PC-9 (cell line): ENCODE measurements at regions not wholly inside any gene's neighbourhood (a gene's known extent, or its start where the extent isn't known, plus 50 kb on each side); places are given as distances from the start of the nearest gene placed in this dataset.

Experiments
- BruUV-seq: library from RNA; stranded (reverse); fragments of 400-500 nt; replicated peaks from 2 replicates; lab custom pipeline; 2021; lab: Mats Ljungman, UMichigan
- CTCF ChIA-PET: fragments of 300-600 bp; sonication (Branson Sonifier 250); formaldehyde crosslinking; loops from one replicate; lab custom pipeline; 2022; ENCODE audit warnings: antibody characterized with exemption; lab: Charles Lee
- POLR2A ChIA-PET: fragments of 300-600 bp; sonication (Branson Sonifier 250); formaldehyde crosslinking; loops from one replicate; lab custom pipeline; 2022; ENCODE audit warnings: antibody characterized with exemption; ENCODE audit not compliant: unreplicated experiment; lab: Charles Lee
- DNase-seq, 2 experiments: peaks; one replicate each; pipeline versions ENCODE4 v3.0.0 to v3.0.0-alpha.2; 2015 to 2022; ENCODE audit warnings: mixed read lengths in 1 of 2
- H2AFZ ChIP-seq: fragments of 200-600 bp; sonication (generic); 2 replicates; pipeline ENCODE4 v1.8.1; 2017; ENCODE audit warnings: antibody characterized with exemption
- H3F3A ChIP-seq: fragments of 200-600 bp; sonication (generic); 2 replicates; pipeline ENCODE4 v1.8.1; 2017; ENCODE audit warnings: antibody characterized with exemption, mild to moderate bottlenecking, low read depth; ENCODE audit not compliant: insufficient read depth
- H3K27ac ChIP-seq: fragments of 200-600 bp; sonication (generic); 2 replicates; pipeline ENCODE4 v1.6.1; 2016; ENCODE audit warnings: mixed run types
- H3K27me3 ChIP-seq: fragments of 200-600 bp; sonication (generic); 2 replicates; pipeline ENCODE4 v1.6.1; 2016; ENCODE audit warnings: low read depth, mixed run types; ENCODE audit not compliant: insufficient read depth
- H3K36me3 ChIP-seq: fragments of 200-600 bp; sonication (generic); 2 replicates; pipeline ENCODE4 v1.6.1; 2016; ENCODE audit warnings: low read depth, mixed run types
- H3K4me1 ChIP-seq: fragments of 200-600 bp; sonication (generic); replicated peaks from 2 replicates; pipeline ENCODE4 v1.6.1; 2016; ENCODE audit warnings: mixed run types; ENCODE audit not compliant: insufficient read depth
- H3K4me2 ChIP-seq: fragments of 200-600 bp; sonication (generic); 2 replicates; pipeline ENCODE4 v1.6.1; 2017; ENCODE audit warnings: mixed run types
- H3K4me3 ChIP-seq: fragments of 200-600 bp; sonication (generic); 2 replicates; pipeline ENCODE4 v1.6.1; 2016; ENCODE audit warnings: mixed run types
- H3K79me2 ChIP-seq: fragments of 200-600 bp; sonication (generic); 2 replicates; pipeline ENCODE4 v1.6.1; 2017; ENCODE audit warnings: low read depth, mixed run types
- H3K9me2 ChIP-seq: fragments of 200-600 bp; sonication (generic); 2 replicates; pipeline ENCODE4 v1.8.1; 2017; ENCODE audit warnings: mild to moderate bottlenecking; ENCODE audit not compliant: insufficient read depth
- H3K9me3 ChIP-seq: fragments of 200-600 bp; sonication (generic); 2 replicates; pipeline ENCODE4 v1.8.1; 2016; ENCODE audit warnings: low read depth; ENCODE audit not compliant: insufficient read depth
- H4K20me1 ChIP-seq: fragments of 200-600 bp; sonication (generic); 2 replicates; pipeline ENCODE4 v1.8.1; 2017; ENCODE audit not compliant: insufficient read depth
- EZH2 ChIP-seq: fragments of 200-600 bp; sonication (generic); IDR thresholded peaks from 2 replicates; pipeline ENCODE4 v1.8.0; 2017; ENCODE audit warnings: antibody characterized with exemption, low read depth
- intact Hi-C: fragments of 100-400 bp; cut with micrococcal nuclease; formaldehyde crosslinking; loops from one replicate; pipeline ENCODE4 v1.10.0; 2022; ENCODE audit not compliant: unreplicated experiment
- TF ChIP-seq, protein P1 (sequence below): fragments of 200-600 bp; sonication (generic); conservative IDR thresholded peaks from 2 replicates; pipeline ENCODE4 v1.6.1; 2017; ENCODE audit warnings: mixed run types, antibody characterized with exemption, mild to moderate bottlenecking, moderate library complexity

DNA sequence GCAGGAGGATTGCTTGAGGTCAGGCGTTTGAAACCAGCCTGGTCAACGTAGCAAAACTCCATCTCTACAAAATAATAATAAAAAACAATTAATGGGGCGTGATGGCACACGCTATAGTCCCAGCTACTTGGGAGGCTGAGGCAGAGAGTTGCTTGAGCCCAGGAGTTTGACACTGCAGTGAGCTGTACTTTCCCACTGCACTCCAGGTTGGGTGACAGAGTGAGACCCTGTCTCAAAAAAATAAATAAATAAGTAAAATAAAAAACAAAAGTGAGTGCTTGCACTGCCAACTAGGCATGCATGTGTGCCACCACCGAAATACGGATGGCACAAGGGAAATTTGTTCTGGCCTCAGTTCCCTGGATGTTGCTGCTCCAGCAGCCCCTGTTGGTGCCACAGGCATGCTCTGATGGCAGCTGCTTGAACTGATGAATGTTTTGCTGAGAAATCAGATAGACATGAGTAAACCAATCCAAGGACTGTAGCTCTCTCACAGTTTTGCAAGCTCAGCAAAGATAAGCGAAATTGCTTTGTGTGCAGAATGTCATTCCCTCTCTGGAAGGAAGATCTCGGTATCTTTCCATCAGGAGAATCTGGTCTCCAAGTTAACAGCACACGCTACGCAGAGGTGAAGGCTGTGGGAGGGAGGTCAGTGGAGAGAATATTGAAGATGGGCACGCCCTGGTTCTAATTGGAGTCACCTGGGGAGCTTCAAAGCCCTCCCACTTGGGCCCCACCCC is 188.0 kb upstream of the SLC24A3 start:
- Histone ChIP-seq H3K79me2 (no peaks in the 10 kb centered on the region), H3K36me3 (no peaks in the 10 kb centered on the region), H2AFZ (no peak overlapping the region), H3K27me3 (no peaks in the 10 kb centered on the region), H4K20me1 (no peaks in the 10 kb centered on the region), H3K4me1 (no peaks in the 10 kb centered on the region), H3K4me3 (no peak overlapping the region), H3K27ac (no peak overlapping the region), H3K9me3 (no peaks in the 10 kb centered on the region), H3F3A (no peaks in the 10 kb centered on the region), H3K4me2 (no peak overlapping the region), H3K9me2 (no peaks in the 10 kb centered on the region)
- ChIA-PET CTCF (no interaction called here), POLR2A (no interaction called here)
- no TSS peak for BruUV-seq
- TF ChIP-seq EZH2, result no peak
- TF ChIP-seq, protein P1, sequence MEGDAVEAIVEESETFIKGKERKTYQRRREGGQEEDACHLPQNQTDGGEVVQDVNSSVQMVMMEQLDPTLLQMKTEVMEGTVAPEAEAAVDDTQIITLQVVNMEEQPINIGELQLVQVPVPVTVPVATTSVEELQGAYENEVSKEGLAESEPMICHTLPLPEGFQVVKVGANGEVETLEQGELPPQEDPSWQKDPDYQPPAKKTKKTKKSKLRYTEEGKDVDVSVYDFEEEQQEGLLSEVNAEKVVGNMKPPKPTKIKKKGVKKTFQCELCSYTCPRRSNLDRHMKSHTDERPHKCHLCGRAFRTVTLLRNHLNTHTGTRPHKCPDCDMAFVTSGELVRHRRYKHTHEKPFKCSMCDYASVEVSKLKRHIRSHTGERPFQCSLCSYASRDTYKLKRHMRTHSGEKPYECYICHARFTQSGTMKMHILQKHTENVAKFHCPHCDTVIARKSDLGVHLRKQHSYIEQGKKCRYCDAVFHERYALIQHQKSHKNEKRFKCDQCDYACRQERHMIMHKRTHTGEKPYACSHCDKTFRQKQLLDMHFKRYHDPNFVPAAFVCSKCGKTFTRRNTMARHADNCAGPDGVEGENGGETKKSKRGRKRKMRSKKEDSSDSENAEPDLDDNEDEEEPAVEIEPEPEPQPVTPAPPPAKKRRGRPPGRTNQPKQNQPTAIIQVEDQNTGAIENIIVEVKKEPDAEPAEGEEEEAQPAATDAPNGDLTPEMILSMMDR, result no peak
- DNase-seq, result no peak
- intact Hi-C loops, result no loop called here

DNA sequence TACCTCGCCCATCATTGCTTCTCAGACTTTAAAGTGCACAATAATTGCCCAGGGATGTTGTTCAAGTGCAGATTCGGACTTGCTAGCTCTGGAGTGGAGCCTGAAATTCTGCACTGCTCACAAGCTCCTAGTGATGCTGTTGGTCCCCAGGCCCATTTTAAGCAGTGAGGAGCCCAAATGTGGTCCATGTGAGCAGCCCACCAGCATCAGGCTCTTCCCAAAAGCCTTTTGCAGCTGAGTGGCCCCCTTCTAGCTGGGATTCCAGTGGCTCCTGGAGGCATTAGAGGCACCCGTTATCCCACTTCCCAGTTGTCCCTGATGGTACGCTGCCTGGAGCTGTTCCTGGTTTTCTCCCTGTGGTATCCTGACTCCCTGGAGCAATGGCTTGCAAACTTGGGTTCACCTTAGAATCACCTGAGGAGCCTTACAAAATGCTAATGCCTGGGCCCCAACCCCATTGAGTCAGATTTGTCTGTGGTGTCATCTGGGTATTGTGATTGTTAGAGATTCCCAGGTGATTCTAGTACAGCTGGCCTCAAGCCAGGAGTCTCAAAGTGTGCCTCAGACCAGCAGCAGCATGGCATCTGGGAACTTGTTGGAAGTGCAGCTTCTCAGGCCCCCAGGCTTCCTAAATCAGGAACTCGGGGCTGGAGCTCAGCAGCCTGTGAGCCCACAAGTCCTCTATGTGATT is 186.9 kb upstream of the SLC24A3 start:
- Histone ChIP-seq H3F3A (no peaks in the 10 kb centered on the region), H3K79me2 (no peaks in the 10 kb centered on the region), H3K36me3 (no peaks in the 10 kb centered on the region), H3K4me1 (no peaks in the 10 kb centered on the region), H4K20me1 (no peaks in the 10 kb centered on the region), H3K9me2 (no peaks in the 10 kb centered on the region), H3K27me3 (no peaks in the 10 kb centered on the region), H3K27ac (no peak overlapping the region), H3K4me3 (no peak overlapping the region), H3K9me3 (no peaks in the 10 kb centered on the region), H3K4me2 (no peak overlapping the region), H2AFZ (no peak overlapping the region)
- ChIA-PET POLR2A (no interaction called here), CTCF (no interaction called here)
- DNase-seq, result no peak
- intact Hi-C loops, result no loop called here
- no TSS peak for BruUV-seq
- no peak for TF ChIP-seq EZH2
- TF ChIP-seq, protein P1, result no peak

DNA sequence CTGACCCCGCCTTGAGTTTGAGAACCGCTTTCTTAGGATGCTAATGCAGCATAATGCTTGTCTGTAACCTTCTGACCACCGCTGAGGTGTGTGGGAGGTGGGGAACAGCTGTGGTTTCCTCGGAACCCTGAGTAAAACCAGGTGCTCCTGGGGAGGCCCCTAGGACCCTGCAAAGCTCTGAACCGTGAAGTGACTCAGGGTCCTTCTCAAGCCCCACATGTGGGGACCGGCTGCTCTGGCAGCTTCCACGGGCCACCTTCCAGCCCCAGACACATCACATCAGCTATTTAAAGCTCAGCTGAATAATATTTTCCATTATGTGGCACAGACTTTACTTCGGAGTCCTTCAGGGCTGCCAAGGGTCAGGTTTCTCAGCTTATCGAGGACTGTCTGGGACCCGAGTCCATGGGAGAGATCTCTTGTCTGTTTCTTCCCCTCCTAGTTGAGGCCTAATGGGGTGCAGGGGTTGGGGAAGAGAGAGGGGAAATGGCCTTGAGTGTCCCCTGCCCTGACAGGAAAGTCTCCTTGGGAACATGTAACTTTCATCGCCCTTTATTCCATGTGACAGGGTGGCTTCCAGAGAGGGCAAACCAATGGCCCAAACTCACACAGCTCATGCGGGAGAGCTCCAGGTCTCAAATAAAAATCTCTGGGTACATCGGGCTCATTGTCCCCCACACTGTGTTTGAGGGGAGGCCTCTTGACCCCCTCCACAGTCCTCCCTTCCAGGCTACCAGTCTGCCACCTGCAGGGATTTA is 186.1 kb upstream of the SLC24A3 start:
- no peak overlapping the region for H2AFZ ChIP-seq
- BruUV-seq, result no TSS peak
- intact Hi-C loops, result no loop called here
- no peaks in the 10 kb centered on the region for H3F3A ChIP-seq
- H4K20me1 ChIP-seq, result no peaks in the 10 kb centered on the region
- TF ChIP-seq EZH2, result no peak
- TF ChIP-seq, protein P1, result no peak
- no peak overlapping the region for H3K27ac ChIP-seq
- H3K36me3 ChIP-seq, result no peaks in the 10 kb centered on the region
- no peak for DNase-seq
- ChIA-PET CTCF (no interaction called here), POLR2A (no interaction called here)
- no peak overlapping the region for H3K4me3 ChIP-seq
- H3K4me2 ChIP-seq, result no peak overlapping the region
- no peaks in the 10 kb centered on the region for H3K27me3 ChIP-seq
- H3K79me2 ChIP-seq, result no peaks in the 10 kb centered on the region
- no peaks in the 10 kb centered on the region for H3K9me2 ChIP-seq
- H3K4me1 ChIP-seq, result no peaks in the 10 kb centered on the region
- no peaks in the 10 kb centered on the region for H3K9me3 ChIP-seq
